GM23248 (cell line): ENCODE measurements at regions not wholly inside any gene's neighbourhood (a gene's known extent, or its start where the extent isn't known, plus 50 kb on each side); places are given as distances from the start of the nearest gene placed in this dataset.

Experiments used
- DNase-seq: peaks from one replicate; pipeline ENCODE4 v3.0.0-alpha.2; 2015
- H2AFZ ChIP-seq: fragments of 200-600 bp; sonication (generic); 2 replicates; pipeline ENCODE4 v1.6.1; 2016; ENCODE audit warnings: antibody characterized with exemption
- H3F3A ChIP-seq: fragments of 200-600 bp; sonication (generic); 2 replicates; pipeline ENCODE4 v1.6.1; 2016; ENCODE audit warnings: mild to moderate bottlenecking, antibody characterized with exemption, mixed run types; ENCODE audit not compliant: insufficient read depth
- H3K27ac ChIP-seq: fragments of 200-600 bp; sonication (generic); 2 replicates; pipeline ENCODE4 v1.5.1; 2016; ENCODE audit warnings: mild to moderate bottlenecking
- H3K27me3 ChIP-seq: fragments of 200-600 bp; sonication (generic); replicated peaks from 2 replicates; pipeline ENCODE4 v1.6.1; 2016; ENCODE audit warnings: mild to moderate bottlenecking; ENCODE audit not compliant: insufficient read depth
- H3K36me3 ChIP-seq: fragments of 200-600 bp; sonication (generic); 2 replicates; pipeline ENCODE4 v1.6.1; 2016; ENCODE audit warnings: low read depth, mild to moderate bottlenecking
- H3K4me1 ChIP-seq: fragments of 200-600 bp; sonication (generic); 2 replicates; pipeline ENCODE4 v1.6.1; 2016; ENCODE audit warnings: mild to moderate bottlenecking; ENCODE audit not compliant: insufficient read depth
- H3K4me2 ChIP-seq: fragments of 200-600 bp; sonication (generic); one replicate; pipeline ENCODE4 v1.6.1; 2016; ENCODE audit warnings: mild to moderate bottlenecking; ENCODE audit not compliant: unreplicated experiment
- H3K4me3 ChIP-seq: fragments of 200-600 bp; sonication (generic); 2 replicates; pipeline ENCODE4 v1.5.1; 2016; ENCODE audit warnings: mild to moderate bottlenecking
- H3K79me2 ChIP-seq: fragments of 200-600 bp; sonication (generic); 2 replicates; pipeline ENCODE4 v1.6.1; 2016; ENCODE audit warnings: mild to moderate bottlenecking; ENCODE audit not compliant: insufficient read depth
- H3K9ac ChIP-seq: fragments of 200-600 bp; sonication (generic); 2 replicates; pipeline ENCODE4 v1.6.1; 2016; ENCODE audit warnings: mild to moderate bottlenecking
- H3K9me2 ChIP-seq: fragments of 200-600 bp; sonication (generic); 2 replicates; pipeline ENCODE4 v1.6.1; 2016; ENCODE audit warnings: mixed run types, mild to moderate bottlenecking, moderate library complexity; ENCODE audit not compliant: insufficient read depth
- H3K9me3 ChIP-seq: fragments of 200-600 bp; sonication (generic); one replicate; pipeline ENCODE4 v1.6.1; 2017; ENCODE audit warnings: low read depth
- H4K20me1 ChIP-seq: fragments of 200-600 bp; sonication (generic); 2 replicates; pipeline ENCODE4 v1.6.0; 2016; ENCODE audit not compliant: insufficient read depth
- EZH2 ChIP-seq: fragments of 200-600 bp; sonication (generic); IDR thresholded peaks from 2 replicates; pipeline ENCODE4 v1.6.1; 2018; ENCODE audit warnings: antibody characterized with exemption, mild to moderate bottlenecking; ENCODE audit not compliant: insufficient read depth, poor library complexity, severe bottlenecking
- EZH2phosphoT487 ChIP-seq: fragments of 200-600 bp; sonication (generic); IDR thresholded peaks from 2 replicates; pipeline ENCODE4 v1.6.1; 2018; ENCODE audit warnings: antibody characterized with exemption, moderate library complexity, mild to moderate bottlenecking, low read depth; ENCODE audit not compliant: insufficient read depth
- WGBS, 2 experiments: methylation state at CpG; one replicate each; pipeline ENCODE4 v1.1.6; 2015 to 2017; ENCODE audit warnings: low lambda C conversion rate in 2 of 2, low coverage in 1 of 2; ENCODE audit errors: missing lambda C conversion rate in 2 of 2; 5-methylcytosine and 5-hydroxymethylcytosine counted together
- in situ Hi-C: fragments of 300-500 bp; cut with MboI; formaldehyde crosslinking; loops from 2 replicates; pipeline ENCODE4 v1.15.0; 2020

GRCh38 chr17:77376795-77377709 is 236.3 kb downstream of the SEC14L1 start:
- no peaks in the 10 kb centered on the region for H3K36me3 ChIP-seq
- 64 to 66% methylated on average over 31 of the region's 31 CpGs for WGBS, 2 experiments
- peak overlapping the region; percentile 7; the same call in 1 of the 2 replicates for H3K27ac ChIP-seq
- no peaks in the 10 kb centered on the region for H3K9me2 ChIP-seq
- H3K9me3 ChIP-seq, result no peaks in the 10 kb centered on the region
- DNase-seq, result no peak
- in situ Hi-C loops, result no loop called here
- TF ChIP-seq EZH2, result no peak
- TF ChIP-seq EZH2phosphoT487, result no peak
- no peaks in the 10 kb centered on the region for H3K27me3 ChIP-seq
- no peak overlapping the region for H2AFZ ChIP-seq
- no peaks in the 10 kb centered on the region for H4K20me1 ChIP-seq
- H3K9ac ChIP-seq, result no peak overlapping the region
- H3K4me3 ChIP-seq, result no peak overlapping the region
- peaks cover 9% of the 10 kb centered on the region; the same call in 1 of the 2 replicates for H3F3A ChIP-seq
- H3K79me2 ChIP-seq, result peaks cover 99% of the 10 kb centered on the region
- H3K4me2 ChIP-seq, result no peak overlapping the region
- peaks cover 24% of the 10 kb centered on the region for H3K4me1 ChIP-seq

- Histone ChIP-seq H3K9ac (no peak overlapping the region), H3K9me2 (no peaks in the 10 kb centered on the region), H2AFZ (no peak overlapping the region), H3K79me2 (peaks cover 99% of the 10 kb centered on the region), H3K27ac (0 out of 2 replicates have a peak overlapping the region, but pooled peaks have one; percentile 7), H3K4me2 (no peak overlapping the region), H3K9me3 (no peaks in the 10 kb centered on the region), H3K4me3 (no peak overlapping the region), H3K4me1 (peaks cover 19% of the 10 kb centered on the region), H3K27me3 (no peaks in the 10 kb centered on the region), H3F3A (peaks cover 9% of the 10 kb centered on the region; the same call in 1 of the 2 replicates), H4K20me1 (no peaks in the 10 kb centered on the region), H3K36me3 (no peaks in the 10 kb centered on the region)
- TF ChIP-seq EZH2 (no peak), EZH2phosphoT487 (no peak)
- no peak for DNase-seq
- in situ Hi-C loops, result no loop called here
- WGBS, 2 experiments, result 85 to 89% methylated on average over 11 of the region's 11 CpGs
Observed at GRCh38 chr17:77377710-77378235, 237.0 kb downstream of the SEC14L1 start.

GRCh38 chr17:77378318-77379064 is 237.7 kb downstream of the SEC14L1 start:
- peaks cover 26% of the 10 kb centered on the region for H3K4me1 ChIP-seq
- no peak for DNase-seq
- no peaks in the 10 kb centered on the region for H4K20me1 ChIP-seq
- peaks cover 9% of the 10 kb centered on the region; the same call in 1 of the 2 replicates for H3F3A ChIP-seq
- H3K79me2 ChIP-seq, result peaks cover 99% of the 10 kb centered on the region
- in situ Hi-C loops, result no loop called here
- H3K27me3 ChIP-seq, result no peaks in the 10 kb centered on the region
- H3K9me3 ChIP-seq, result no peaks in the 10 kb centered on the region
- no peak overlapping the region for H3K4me2 ChIP-seq
- H3K4me3 ChIP-seq, result no peak overlapping the region
- H3K9me2 ChIP-seq, result no peaks in the 10 kb centered on the region
- H3K36me3 ChIP-seq, result no peaks in the 10 kb centered on the region
- H2AFZ ChIP-seq, result no peak overlapping the region
- no peak overlapping the region for H3K9ac ChIP-seq
- no peak overlapping the region for H3K27ac ChIP-seq
- no peak for TF ChIP-seq EZH2phosphoT487
- TF ChIP-seq EZH2, result no peak
- 88 to 89% methylated on average over 22 of the region's 22 CpGs for WGBS, 2 experiments

GRCh38 chr17:77379065-77379428 is 238.3 kb downstream of the SEC14L1 start:
- TF ChIP-seq EZH2phosphoT487 (no peak), EZH2 (no peak)
- Histone ChIP-seq H3K4me3 (no peak overlapping the region), H3K27ac (0 out of 2 replicates have a peak overlapping the region, but pooled peaks have one; percentile 1), H2AFZ (no peak overlapping the region), H3K36me3 (no peaks in the 10 kb centered on the region), H3K9me2 (no peaks in the 10 kb centered on the region), H3K79me2 (peaks cover 99% of the 10 kb centered on the region), H3K9me3 (no peaks in the 10 kb centered on the region), H3K27me3 (no peaks in the 10 kb centered on the region), H4K20me1 (no peaks in the 10 kb centered on the region), H3F3A (peaks cover 9% of the 10 kb centered on the region; the same call in 1 of the 2 replicates), H3K4me2 (no peak overlapping the region), H3K4me1 (peaks cover 32% of the 10 kb centered on the region), H3K9ac (no peak overlapping the region)
- no peak for DNase-seq
- in situ Hi-C loops, result no loop called here
- 93 to 99% methylated on average over 11 of the region's 11 CpGs for whole genome bisulfite sequencing, 2 experiments
